NCI-H82 treated with DMSO at 0.1 percent for 48 hours (cell line): ENCODE measurements at regions not wholly inside any gene's neighbourhood (a gene's known extent, or its start where the extent isn't known, plus 50 kb on each side); places are given as distances from the start of the nearest gene placed in this dataset.
"Not testable (repeated sequence)": the region's sequence is repeated elsewhere in the genome, so short reads cannot be mapped to it uniquely, and the experiment has no call there.

Experiments
- DNase-seq: peaks from one replicate; lab custom pipeline; 2025; ENCODE audit not compliant: unreplicated experiment; lab: John Stamatoyannopoulos, UW

GRCh38 chr9:118693645-118694044 lies 675.6 kb downstream of the BRINP1 start:
- DNase-seq = no peak

- DNase-seq = not testable (repeated sequence)
These were observed 674.0 kb downstream of the BRINP1 start for GRCh38 chr9:118695249-118695648.

GRCh38 chr9:118701985-118702384 lies 667.2 kb downstream of the BRINP1 start:
- no peak for DNase-seq

- DNase-seq = no peak
These were observed 657.4 kb downstream of the BRINP1 start for GRCh38 chr9:118711843-118712242.

- no peak for DNase-seq
These were observed 648.0 kb downstream of the BRINP1 start for GRCh38 chr9:118721276-118721675.

- no peak for DNase-seq
These were observed 647.3 kb downstream of the BRINP1 start for GRCh38 chr9:118721923-118722322.

- DNase-seq = no peak
These were observed 639.3 kb downstream of the BRINP1 start for GRCh38 chr9:118729981-118730380.

GRCh38 chr9:118732998-118733397 lies 636.2 kb downstream of the BRINP1 start:
- no peak for DNase-seq

GRCh38 chr9:118734696-118735095 lies 634.5 kb downstream of the BRINP1 start:
- DNase-seq = no peak

GRCh38 chr9:118736406-118736805 lies 632.8 kb downstream of the BRINP1 start:
- no peak for DNase-seq

GRCh38 chr9:118751077-118751847 lies 618.0 kb downstream of the BRINP1 start:
- DNase-seq = no peak

GRCh38 chr9:118751848-118752223 lies 617.4 kb downstream of the BRINP1 start:
- no peak for DNase-seq

- no peak for DNase-seq
These were observed 608.0 kb downstream of the BRINP1 start for GRCh38 chr9:118761016-118761790.

GRCh38 chr9:118767571-118767970 lies 601.7 kb downstream of the BRINP1 start:
- no peak for DNase-seq

GRCh38 chr9:118782790-118783463 lies 586.3 kb downstream of the BRINP1 start:
- DNase-seq = no peak

- no peak for DNase-seq
These were observed 585.2 kb downstream of the BRINP1 start for GRCh38 chr9:118784033-118784432.

- no peak for DNase-seq
These were observed 583.8 kb downstream of the BRINP1 start for GRCh38 chr9:118785456-118785855.

GRCh38 chr9:118786877-118787276 lies 582.4 kb downstream of the BRINP1 start:
- DNase-seq = no peak

- DNase-seq = no peak
These were observed 560.0 kb downstream of the BRINP1 start for GRCh38 chr9:118809160-118809625.

- no peak for DNase-seq
These were observed 539.9 kb downstream of the BRINP1 start for GRCh38 chr9:118829334-118829733.

GRCh38 chr9:118832371-118832770 lies 536.9 kb downstream of the BRINP1 start:
- no peak for DNase-seq

GRCh38 chr9:118836891-118837290 lies 532.3 kb downstream of the BRINP1 start:
- DNase-seq = no peak
